HG03280 (cell line): ENCODE measurements at regions not wholly inside any gene's neighbourhood (a gene's known extent, or its start where the extent isn't known, plus 50 kb on each side); places are given as distances from the start of the nearest gene placed in this dataset.

Source experiments
- ATAC-seq: cut with Tn5 transposase; IDR thresholded peaks from one replicate; pipeline ENCODE4 v1.9.1; 2021; ENCODE audit warnings: mild to moderate bottlenecking, moderate library complexity; ENCODE audit not compliant: unreplicated experiment

- no peak for ATAC-seq
These were observed 55.2 kb downstream of the IRX2 start for GRCh38 chr5:2696156-2696807.

GRCh38 chr5:2695200-2695891, 56.1 kb downstream of the IRX2 start:
- no peak for ATAC-seq

GRCh38 chr5:2691530-2691929, 59.9 kb downstream of the IRX2 start:
- ATAC-seq, result no peak

- ATAC-seq, result no peak
These were observed 61.2 kb downstream of the IRX2 start for GRCh38 chr5:2690293-2690692.

- no peak for ATAC-seq
These were observed 62.9 kb downstream of the IRX2 start for GRCh38 chr5:2688586-2688985.

- no peak for ATAC-seq
These were observed 63.7 kb downstream of the IRX2 start for GRCh38 chr5:2687746-2688145.

- ATAC-seq, result no peak
These were observed 65.0 kb downstream of the IRX2 start for GRCh38 chr5:2686321-2687124.

- no peak for ATAC-seq
These were observed 65.7 kb downstream of the IRX2 start for GRCh38 chr5:2685651-2686272.

- ATAC-seq, result no peak
These were observed 66.9 kb downstream of the IRX2 start for GRCh38 chr5:2684606-2685005.

GRCh38 chr5:2683720-2684119, 67.8 kb downstream of the IRX2 start:
- ATAC-seq, result no peak

GRCh38 chr5:2681476-2681875, 70.0 kb downstream of the IRX2 start:
- ATAC-seq, result no peak

- ATAC-seq, result no peak
These were observed 70.5 kb downstream of the IRX2 start for GRCh38 chr5:2680979-2681378.

GRCh38 chr5:2677689-2678088, 73.8 kb downstream of the IRX2 start:
- ATAC-seq, result no peak

- ATAC-seq, result no peak
These were observed 75.9 kb downstream of the IRX2 start for GRCh38 chr5:2675548-2675947.

- ATAC-seq, result no peak
These were observed 77.0 kb downstream of the IRX2 start for GRCh38 chr5:2674456-2674855.

GRCh38 chr5:2670940-2671339, 80.5 kb downstream of the IRX2 start:
- no peak for ATAC-seq

- ATAC-seq, result no peak
These were observed 81.6 kb downstream of the IRX2 start for GRCh38 chr5:2669913-2670312.

GRCh38 chr5:2669259-2669658, 82.2 kb downstream of the IRX2 start:
- no peak for ATAC-seq

GRCh38 chr5:2666081-2666480, 85.4 kb downstream of the IRX2 start:
- ATAC-seq, result no peak

- no peak for ATAC-seq
These were observed 88.0 kb downstream of the IRX2 start for GRCh38 chr5:2663489-2663888.

- ATAC-seq, result no peak
These were observed 91.2 kb downstream of the IRX2 start for GRCh38 chr5:2660315-2660714.
